ENCODE measurements at regions not wholly inside any gene's neighbourhood (a gene's known extent, or its start where the extent isn't known, plus 50 kb on each side); places are given as distances from the start of the nearest gene placed in this dataset.
"Not testable (repeated sequence)": the region's sequence is repeated elsewhere in the genome, so short reads cannot be mapped to it uniquely, and the experiment has no call there.

GRCh38 chr21:31788581-31788980 lies 56.7 kb upstream of the SCAF4 start:
- H3K9me2 ChIP-seq: no peaks in the 10 kb centered on the region
- no peaks in the 10 kb centered on the region for H3K9me3 ChIP-seq
- no peaks in the 10 kb centered on the region for H3F3A ChIP-seq (replicated peaks; ENCODE audit: insufficient read depth)
- no peak for DNase-seq
- H3K79me2 ChIP-seq (ENCODE audit: insufficient read depth): no peaks in the 10 kb centered on the region
- no peak overlapping the region for H3K27ac ChIP-seq (ENCODE audit: low read depth in 2 of 2, low read length in 1 of 2)
- no peak overlapping the region for H3K4me2 ChIP-seq
- TF ChIP-seq TEAD4 (IDR thresholded peaks at IDR 0.05; ENCODE audit: borderline replicate concordance, insufficient read depth): no peak
- no peak for TF ChIP-seq FOXM1 (IDR thresholded peaks at IDR 0.05; ENCODE audit: low read depth)
- TF ChIP-seq RAD21 (IDR thresholded peaks at IDR 0.05; ENCODE audit: low read length): no peak
- TF ChIP-seq MAX (IDR thresholded peaks at IDR 0.05; ENCODE audit: low read depth): no peak
- TF ChIP-seq EP300 (IDR thresholded peaks at IDR 0.05; ENCODE audit: borderline replicate concordance in 1 of 2, low read depth in 1 of 2, low read length in 1 of 2): no peak
- no peak for TF ChIP-seq USF2 (IDR thresholded peaks at IDR 0.05; ENCODE audit: borderline replicate concordance, low read depth, low read length)
- TF ChIP-seq TCF12 (IDR thresholded peaks at IDR 0.05): no peak
- TF ChIP-seq JUND (IDR thresholded peaks at IDR 0.05): no peak
- TF ChIP-seq USF1 (IDR thresholded peaks at IDR 0.05; ENCODE audit: borderline replicate concordance, low read depth): no peak
- TF ChIP-seq YY1 (IDR thresholded peaks at IDR 0.05; ENCODE audit: low read depth): no peak
- no peak overlapping the region for H2AFZ ChIP-seq (ENCODE audit: low read depth)
- no peaks in the 10 kb centered on the region for H4K20me1 ChIP-seq (ENCODE audit: insufficient read depth)
- WGBS (ENCODE audit: low lambda C conversion rate): 72% methylated on average over 4 of the region's 4 CpGs
- ChIA-PET CTCF (interaction anchor here (1.2 kb wide), 1 partner anchor 77 kb away, joined by 3 read pairs; no protein-coding TSS in a partner anchor), POLR2A (interaction anchor here (0.6 kb wide), 1 partner anchor 1556 kb away, joined by 4 read pairs; no protein-coding TSS in a partner anchor)
- H3K27me3 ChIP-seq (ENCODE audit: insufficient read depth): no peaks in the 10 kb centered on the region
- no peaks in the 10 kb centered on the region for H3K36me3 ChIP-seq (replicated peaks in 1 of 2; ENCODE audit: control insufficient read depth in 1 of 2, insufficient read depth in 2 of 2, low read length in 1 of 2)
- H3K4me1 ChIP-seq (ENCODE audit: control insufficient read depth in 1 of 2, insufficient read depth in 2 of 2, low read depth in 1 of 2, low read length in 1 of 2): no peaks in the 10 kb centered on the region
- no peak overlapping the region for H3K4me3 ChIP-seq (ENCODE audit: low read depth in 2 of 2, low read length in 1 of 2)
- H3K9ac ChIP-seq: no peak overlapping the region

- H3K4me1 ChIP-seq (ENCODE audit: control insufficient read depth in 1 of 2, insufficient read depth in 2 of 2, low read depth in 1 of 2, low read length in 1 of 2); DNase-seq; H3F3A ChIP-seq (replicated peaks; ENCODE audit: insufficient read depth); H3K9me3 ChIP-seq; POLR2A ChIA-PET; H3K27me3 ChIP-seq (ENCODE audit: insufficient read depth); H3K79me2 ChIP-seq (ENCODE audit: insufficient read depth); H4K20me1 ChIP-seq (ENCODE audit: insufficient read depth); H3K27ac ChIP-seq (ENCODE audit: low read depth in 2 of 2, low read length in 1 of 2); H3K9me2 ChIP-seq; H2AFZ ChIP-seq (ENCODE audit: low read depth); H3K4me3 ChIP-seq (ENCODE audit: low read depth in 2 of 2, low read length in 1 of 2); H3K36me3 ChIP-seq (replicated peaks in 1 of 2; ENCODE audit: control insufficient read depth in 1 of 2, insufficient read depth in 2 of 2, low read length in 1 of 2); H3K4me2 ChIP-seq; H3K9ac ChIP-seq: not testable (repeated sequence)
- CTCF ChIA-PET: interaction anchor here (0.6 to 3.0 kb wide), 4 partner anchors 52 to 471 kb away, joined by 3 to 46 read pairs (median 6); no protein-coding TSS in a partner anchor
- 62% methylated on average over 7 of the region's 7 CpGs for WGBS (ENCODE audit: low lambda C conversion rate)
Observed at GRCh38 chr21:31787691-31788090, 55.8 kb upstream of the SCAF4 start.
